Endothelial cell of umbilical vein (primary cell): ENCODE measurements at regions not wholly inside any gene's neighbourhood (a gene's known extent, or its start where the extent isn't known, plus 50 kb on each side); places are given as distances from the start of the nearest gene placed in this dataset.

ENCODE experiments used
- CTCF ChIP-seq, 2 donors: IDR thresholded peaks; 1 replicate in 1 of 2; 2 replicates in 1 of 2; pipeline ENCODE4 v1.5.1; 2011; ENCODE audit warnings: low read length in 2 of 2, mild to moderate bottlenecking in 2 of 2, moderate library complexity in 2 of 2, control low read depth in 1 of 2, inconsistent platforms in 1 of 2, low read depth in 1 of 2; ENCODE audit not compliant: insufficient read depth in 1 of 2; ENCODE audit errors: extremely low read depth in 1 of 2
- EZH2 ChIP-seq: IDR thresholded peaks from 2 replicates; pipeline ENCODE4 v1.6.1; 2012; ENCODE audit warnings: borderline replicate concordance, low read depth, mild to moderate bottlenecking, moderate library complexity, low read length, inconsistent platforms; ENCODE audit not compliant: severe bottlenecking
- GATA2 ChIP-seq: IDR thresholded peaks from 2 replicates; pipeline ENCODE4 v1.7.0; 2011; ENCODE audit warnings: low read depth, mild to moderate bottlenecking, moderate library complexity, mixed read lengths, low read length; ENCODE audit not compliant: insufficient read length, insufficient read depth
- JUN ChIP-seq: IDR thresholded peaks from 2 replicates; pipeline ENCODE4 v1.6.1; 2011; ENCODE audit warnings: borderline replicate concordance, low read depth; ENCODE audit not compliant: insufficient read length, insufficient read depth
- MYC ChIP-seq: IDR thresholded peaks from one replicate; pipeline ENCODE4 v1.6.1; 2011; ENCODE audit warnings: mild to moderate bottlenecking, low read depth, low read length
- POLR2A ChIP-seq: IDR thresholded peaks from 2 replicates; pipeline ENCODE4 v1.6.1; 2012; ENCODE audit warnings: low read depth, mild to moderate bottlenecking, control low read depth, low read length
- POLR2AphosphoS5 ChIP-seq: IDR thresholded peaks from 2 replicates; pipeline ENCODE4 v1.6.1; 2012; ENCODE audit warnings: low read depth, mild to moderate bottlenecking, control low read depth, low read length, moderate library complexity; ENCODE audit not compliant: insufficient read depth
- TF ChIP-seq, protein P1 (sequence below): IDR thresholded peaks from 2 replicates; pipeline ENCODE4 v1.6.1; 2011; ENCODE audit not compliant: insufficient read depth, insufficient read length

- TF ChIP-seq CTCF (IDR thresholded peaks at IDR 0.05; ENCODE audit: extremely low read depth in 1 of 2, insufficient read depth in 1 of 2, low read depth in 1 of 2, low read length in 2 of 2): no peak
- no peak for TF ChIP-seq JUN
- TF ChIP-seq POLR2AphosphoS5: no peak
- TF ChIP-seq POLR2A: no peak
- TF ChIP-seq EZH2: no peak
- no peak for TF ChIP-seq MYC
- TF ChIP-seq, protein P1, sequence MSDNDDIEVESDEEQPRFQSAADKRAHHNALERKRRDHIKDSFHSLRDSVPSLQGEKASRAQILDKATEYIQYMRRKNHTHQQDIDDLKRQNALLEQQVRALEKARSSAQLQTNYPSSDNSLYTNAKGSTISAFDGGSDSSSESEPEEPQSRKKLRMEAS: no peak
- TF ChIP-seq GATA2: no peak
Measured at GRCh38 chr10:32187686-32188085, 131.5 kb upstream of the KIF5B start.
